ENCODE measurements at regions not wholly inside any gene's neighbourhood (a gene's known extent, or its start where the extent isn't known, plus 50 kb on each side); places are given as distances from the start of the nearest gene placed in this dataset.

DNA sequence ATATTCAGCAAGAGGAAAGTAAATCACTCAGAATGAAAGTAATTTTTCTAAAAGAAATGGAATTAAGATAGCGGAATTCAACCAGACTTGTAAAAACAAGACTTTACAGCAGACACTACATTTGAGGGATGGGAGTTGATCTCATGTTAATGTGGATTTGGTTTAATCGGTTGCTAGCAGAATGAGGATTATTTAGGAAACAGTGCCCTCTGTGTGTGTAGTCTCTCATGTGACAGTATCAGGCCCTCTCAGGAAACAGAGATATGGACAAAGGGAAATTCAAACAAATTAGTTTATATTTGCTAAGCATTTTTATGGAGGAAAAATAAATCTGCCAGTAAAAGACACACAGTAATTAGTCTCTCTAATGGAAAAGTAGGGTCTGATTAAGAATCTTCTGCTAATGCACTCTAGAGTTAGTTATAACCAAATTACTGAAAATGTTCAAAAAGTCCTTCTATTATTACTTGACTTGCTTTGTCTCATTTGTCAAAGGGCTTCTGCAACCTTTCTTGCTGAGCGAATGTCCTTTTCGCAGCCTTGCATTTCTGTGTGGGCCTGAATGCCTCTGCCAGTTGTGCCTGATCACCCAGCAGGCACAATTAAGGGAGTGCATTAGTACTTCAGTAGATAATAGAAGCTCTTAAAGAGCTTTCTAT is 1282.3 kb upstream of the TENM3 start:
- TF ChIP-seq EZH2 (IDR thresholded peaks at IDR 0.05) (no peak), POLR2AphosphoS5 (IDR thresholded peaks at IDR 0.05; ENCODE audit: borderline replicate concordance, low read depth, low read length) (no peak)
